ENCODE measurements at regions not wholly inside any gene's neighbourhood (a gene's known extent, or its start where the extent isn't known, plus 50 kb on each side); places are given as distances from the start of the nearest gene placed in this dataset.

GRCh38 chr5:158082696-158083287, 223.8 kb upstream of the CLINT1 start:
- no peak for DNase-seq (ENCODE audit: extremely low read depth, insufficient read length)
- no peak overlapping the region for H3K4me3 ChIP-seq (replicated peaks; ENCODE audit: low read depth, low read length)
- H3K36me3 ChIP-seq (ENCODE audit: control insufficient read depth, insufficient read depth, low read length): no peaks in the 10 kb centered on the region
- no peaks in the 10 kb centered on the region; the same call in 1 of the 2 replicates for H3K27me3 ChIP-seq (replicated peaks; ENCODE audit: control insufficient read depth, insufficient read depth, low read length)
- no peak for TF ChIP-seq CTCF (IDR thresholded peaks at IDR 0.05; ENCODE audit: insufficient read depth, low read length, poor library complexity, severe bottlenecking)

- no peak for DNase-seq (ENCODE audit: extremely low read depth, insufficient read length)
- no peaks in the 10 kb centered on the region for H3K36me3 ChIP-seq (ENCODE audit: control insufficient read depth, insufficient read depth, low read length)
- no peak overlapping the region for H3K4me3 ChIP-seq (replicated peaks; ENCODE audit: low read depth, low read length)
- H3K27me3 ChIP-seq (replicated peaks; ENCODE audit: control insufficient read depth, insufficient read depth, low read length): no peaks in the 10 kb centered on the region; the same call in 1 of the 2 replicates
- no peak for TF ChIP-seq CTCF (IDR thresholded peaks at IDR 0.05; ENCODE audit: insufficient read depth, low read length, poor library complexity, severe bottlenecking)
Observed at GRCh38 chr5:158080112-158080511, 221.2 kb upstream of the CLINT1 start.

- Histone ChIP-seq H3K4me3 (replicated peaks; ENCODE audit: low read depth, low read length) (no peak overlapping the region), H3K36me3 (ENCODE audit: control insufficient read depth, insufficient read depth, low read length) (no peaks in the 10 kb centered on the region), H3K27me3 (replicated peaks; ENCODE audit: control insufficient read depth, insufficient read depth, low read length) (no peaks in the 10 kb centered on the region; the same call in 1 of the 2 replicates)
- DNase-seq (ENCODE audit: extremely low read depth, insufficient read length): no peak
- TF ChIP-seq CTCF (IDR thresholded peaks at IDR 0.05; ENCODE audit: insufficient read depth, low read length, poor library complexity, severe bottlenecking): no peak
Observed at GRCh38 chr5:158079097-158079496, 220.2 kb upstream of the CLINT1 start.

- peak; percentile 92 for TF ChIP-seq CTCF (IDR thresholded peaks at IDR 0.05; ENCODE audit: insufficient read depth, low read length, poor library complexity, severe bottlenecking)
- Histone ChIP-seq H3K4me3 (replicated peaks; ENCODE audit: low read depth, low read length) (no peak overlapping the region), H3K27me3 (replicated peaks; ENCODE audit: control insufficient read depth, insufficient read depth, low read length) (no peaks in the 10 kb centered on the region), H3K36me3 (ENCODE audit: control insufficient read depth, insufficient read depth, low read length) (no peaks in the 10 kb centered on the region)
- DNase-seq (ENCODE audit: extremely low read depth, insufficient read length): peak; percentile 3
Observed at GRCh38 chr5:158074992-158075769, 216.2 kb upstream of the CLINT1 start.

- Histone ChIP-seq H3K4me3 (replicated peaks; ENCODE audit: low read depth, low read length) (no peak overlapping the region), H3K36me3 (ENCODE audit: control insufficient read depth, insufficient read depth, low read length) (no peaks in the 10 kb centered on the region), H3K27me3 (replicated peaks; ENCODE audit: control insufficient read depth, insufficient read depth, low read length) (no peaks in the 10 kb centered on the region)
- no peak for DNase-seq (ENCODE audit: extremely low read depth, insufficient read length)
- TF ChIP-seq CTCF (IDR thresholded peaks at IDR 0.05; ENCODE audit: insufficient read depth, low read length, poor library complexity, severe bottlenecking): no peak
Observed at GRCh38 chr5:158074597-158074991, 215.6 kb upstream of the CLINT1 start.

Measured in GM06990 (cell line).